ENCODE measurements at regions not wholly inside any gene's neighbourhood (a gene's known extent, or its start where the extent isn't known, plus 50 kb on each side); places are given as distances from the start of the nearest gene placed in this dataset.

DNA sequence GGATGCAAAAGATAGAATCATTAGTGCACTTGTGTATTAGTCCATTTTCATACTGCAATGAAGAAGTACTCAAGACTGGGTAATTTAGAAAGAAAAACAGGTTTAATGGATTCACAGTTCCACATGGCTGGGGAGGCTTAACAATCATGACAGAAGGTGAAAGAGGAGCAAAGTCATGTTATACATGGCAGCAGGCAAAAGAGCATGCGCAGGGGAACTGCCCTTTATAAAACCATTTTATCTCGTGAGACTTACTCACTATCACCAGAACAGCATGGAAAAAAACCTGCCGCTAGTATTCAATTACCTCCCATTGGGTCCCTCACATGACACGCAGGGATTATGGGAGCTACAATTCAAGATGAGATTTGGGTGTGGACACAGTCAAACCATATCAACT is 129.4 kb downstream of the SCG2 start:
- peaks cover 9% of the 10 kb centered on the region for H3K27me3 Mint-ChIP-seq (ENCODE audit: low read depth)
- H3K9me3 Mint-ChIP-seq = no peaks in the 10 kb centered on the region
- no peak overlapping the region for H3K4me3 Mint-ChIP-seq
- H3K27ac Mint-ChIP-seq = no peak overlapping the region
- no peaks in the 10 kb centered on the region for H3K4me1 Mint-ChIP-seq
- H3K36me3 Mint-ChIP-seq (ENCODE audit: low read depth) = no peaks in the 10 kb centered on the region
- TF ChIP-seq, protein P1, sequence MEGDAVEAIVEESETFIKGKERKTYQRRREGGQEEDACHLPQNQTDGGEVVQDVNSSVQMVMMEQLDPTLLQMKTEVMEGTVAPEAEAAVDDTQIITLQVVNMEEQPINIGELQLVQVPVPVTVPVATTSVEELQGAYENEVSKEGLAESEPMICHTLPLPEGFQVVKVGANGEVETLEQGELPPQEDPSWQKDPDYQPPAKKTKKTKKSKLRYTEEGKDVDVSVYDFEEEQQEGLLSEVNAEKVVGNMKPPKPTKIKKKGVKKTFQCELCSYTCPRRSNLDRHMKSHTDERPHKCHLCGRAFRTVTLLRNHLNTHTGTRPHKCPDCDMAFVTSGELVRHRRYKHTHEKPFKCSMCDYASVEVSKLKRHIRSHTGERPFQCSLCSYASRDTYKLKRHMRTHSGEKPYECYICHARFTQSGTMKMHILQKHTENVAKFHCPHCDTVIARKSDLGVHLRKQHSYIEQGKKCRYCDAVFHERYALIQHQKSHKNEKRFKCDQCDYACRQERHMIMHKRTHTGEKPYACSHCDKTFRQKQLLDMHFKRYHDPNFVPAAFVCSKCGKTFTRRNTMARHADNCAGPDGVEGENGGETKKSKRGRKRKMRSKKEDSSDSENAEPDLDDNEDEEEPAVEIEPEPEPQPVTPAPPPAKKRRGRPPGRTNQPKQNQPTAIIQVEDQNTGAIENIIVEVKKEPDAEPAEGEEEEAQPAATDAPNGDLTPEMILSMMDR (IDR thresholded peaks at IDR 0.05; ENCODE audit: unreplicated experiment in 3 of 3) = no peak

- Mint-ChIP-seq H3K27me3 (ENCODE audit: low read depth) (peaks cover 9% of the 10 kb centered on the region), H3K4me3 (no peak overlapping the region), H3K36me3 (ENCODE audit: low read depth) (no peaks in the 10 kb centered on the region), H3K4me1 (no peaks in the 10 kb centered on the region), H3K9me3 (no peaks in the 10 kb centered on the region), H3K27ac (no peak overlapping the region)
- TF ChIP-seq, protein P1 (IDR thresholded peaks at IDR 0.05; ENCODE audit: unreplicated experiment in 3 of 3) = no peak
Observed at GRCh38 chr2:223474893-223475292, 127.3 kb downstream of the SCG2 start.

DNA sequence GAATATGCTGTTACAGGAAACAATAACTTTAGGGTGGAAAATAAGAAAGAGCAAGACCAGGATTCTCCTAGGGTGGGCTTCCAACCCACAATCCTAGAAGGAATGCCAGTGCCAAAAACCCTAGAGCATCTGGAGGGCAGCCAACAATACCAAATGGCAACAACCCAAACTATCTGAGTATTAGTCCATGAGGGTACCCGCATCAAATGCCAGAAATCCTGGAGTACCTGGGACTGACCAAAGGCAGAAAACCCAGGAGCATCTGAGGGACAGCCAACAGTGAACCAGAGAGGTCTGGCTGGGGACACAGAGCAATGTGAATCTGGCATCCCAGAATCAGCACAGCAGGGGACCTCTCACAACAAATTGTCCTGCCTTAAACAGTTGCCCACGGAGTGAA is 126.3 kb downstream of the SCG2 start:
- Mint-ChIP-seq H3K27ac (no peak overlapping the region), H3K4me3 (no peak overlapping the region), H3K27me3 (ENCODE audit: low read depth) (peaks cover 9% of the 10 kb centered on the region), H3K9me3 (no peaks in the 10 kb centered on the region), H3K36me3 (ENCODE audit: low read depth) (no peaks in the 10 kb centered on the region), H3K4me1 (no peaks in the 10 kb centered on the region)
- TF ChIP-seq, protein P1 (IDR thresholded peaks at IDR 0.05; ENCODE audit: unreplicated experiment in 3 of 3) = no peak

DNA sequence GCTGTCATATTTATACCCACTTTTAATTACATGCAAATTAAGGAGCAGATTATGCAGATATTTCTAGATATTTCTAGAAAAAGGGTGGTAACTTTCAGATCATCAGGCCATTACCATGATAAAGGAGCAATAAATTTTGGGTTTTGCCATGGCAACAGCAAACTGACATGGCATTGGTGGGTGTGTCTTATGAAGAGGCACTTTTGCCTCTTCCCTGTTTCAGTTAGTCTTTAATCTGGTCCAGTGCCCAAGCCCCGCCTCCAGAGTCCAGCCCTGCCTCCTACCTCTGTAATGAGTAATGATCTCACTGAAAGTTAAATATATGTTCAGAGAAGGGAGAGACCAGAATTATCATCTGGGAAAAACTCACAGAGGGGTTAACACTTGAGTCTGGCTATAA is 124.8 kb downstream of the SCG2 start:
- Mint-ChIP-seq H3K36me3 (ENCODE audit: low read depth) (no peaks in the 10 kb centered on the region), H3K4me3 (no peak overlapping the region), H3K4me1 (no peaks in the 10 kb centered on the region), H3K27ac (no peak overlapping the region), H3K27me3 (ENCODE audit: low read depth) (peaks cover 3% of the 10 kb centered on the region), H3K9me3 (no peaks in the 10 kb centered on the region)
- TF ChIP-seq, protein P1 (IDR thresholded peaks at IDR 0.05; ENCODE audit: unreplicated experiment in 3 of 3) = no peak

DNA sequence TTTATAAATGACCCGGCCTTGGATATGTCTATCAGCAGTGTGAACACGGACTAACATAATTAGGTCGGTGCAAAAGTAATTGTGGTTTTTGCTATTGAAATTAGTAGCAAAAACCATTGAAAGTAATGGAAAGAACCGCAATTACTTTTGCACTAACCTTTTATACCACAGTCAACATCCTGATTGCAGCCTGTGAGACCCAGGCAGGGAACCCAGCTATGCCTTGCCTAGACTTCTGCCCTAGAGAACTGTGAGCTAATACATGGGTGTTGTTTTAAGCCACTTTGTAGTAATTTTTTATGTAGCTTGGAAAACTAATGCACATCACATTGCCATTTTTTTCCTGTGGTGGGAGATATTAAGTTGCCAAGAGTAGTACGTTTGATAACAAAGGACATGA is 120.7 kb downstream of the SCG2 start:
- H3K27me3 Mint-ChIP-seq (ENCODE audit: low read depth) = peaks cover 5% of the 10 kb centered on the region
- no peaks in the 10 kb centered on the region for H3K4me1 Mint-ChIP-seq
- no peak overlapping the region for H3K27ac Mint-ChIP-seq
- H3K4me3 Mint-ChIP-seq = no peak overlapping the region
- no peaks in the 10 kb centered on the region for H3K9me3 Mint-ChIP-seq
- H3K36me3 Mint-ChIP-seq (ENCODE audit: low read depth) = no peaks in the 10 kb centered on the region
- TF ChIP-seq, protein P1 (IDR thresholded peaks at IDR 0.05; ENCODE audit: unreplicated experiment in 3 of 3) = no peak

DNA sequence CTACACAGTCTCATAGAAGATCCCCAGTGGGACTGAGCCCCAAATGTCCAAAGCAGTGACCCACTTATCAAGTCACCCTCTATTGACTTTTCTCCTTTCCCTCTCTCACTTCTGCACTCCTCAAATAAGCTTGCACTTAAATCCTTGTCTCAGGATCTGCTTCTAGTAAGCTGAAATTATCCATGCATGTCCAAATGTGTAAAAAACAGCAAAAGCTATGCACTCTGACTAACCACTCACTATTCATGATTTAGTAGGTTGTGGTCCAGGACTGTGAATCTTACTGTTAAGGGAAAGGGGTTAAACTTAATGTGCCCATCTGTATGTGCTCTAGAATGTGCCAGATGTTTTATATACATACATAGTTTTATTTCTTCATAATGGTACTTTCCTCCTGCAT is 115.4 kb downstream of the SCG2 start:
- Mint-ChIP-seq H3K9me3 (peaks cover 14% of the 10 kb centered on the region), H3K4me1 (no peaks in the 10 kb centered on the region), H3K4me3 (no peak overlapping the region), H3K27ac (no peak overlapping the region), H3K27me3 (ENCODE audit: low read depth) (peaks cover 5% of the 10 kb centered on the region), H3K36me3 (ENCODE audit: low read depth) (no peaks in the 10 kb centered on the region)
- TF ChIP-seq, protein P1 (IDR thresholded peaks at IDR 0.05; ENCODE audit: unreplicated experiment in 3 of 3) = no peak

Data from nephron (organoid).